Liver (tissue), 8 donors: ENCODE measurements at regions not wholly inside any gene's neighbourhood (a gene's known extent, or its start where the extent isn't known, plus 50 kb on each side); places are given as distances from the start of the nearest gene placed in this dataset.

Experiments used
- DNase-seq: peaks from one replicate; pipeline ENCODE4 v3.0.0-alpha.2; 2017; ENCODE audit warnings: low spot score
- H3K27ac ChIP-seq, 2 donors: one replicate each; pipeline ENCODE4 v1.7.0; 2013; ENCODE audit warnings: inconsistent platforms in 2 of 2, low read length in 2 of 2, control low read depth in 1 of 2, low read depth in 1 of 2, mild to moderate bottlenecking in 1 of 2
- H3K27me3 ChIP-seq, 4 donors: one replicate each; pipeline versions ENCODE4 v1.6.1 to v1.7.0; 2013; ENCODE audit warnings: low read length in 3 of 4, inconsistent platforms in 1 of 4, mild to moderate bottlenecking in 1 of 4, moderate library complexity in 1 of 4; ENCODE audit not compliant: control insufficient read depth in 4 of 4, insufficient read depth in 4 of 4
- H3K36me3 ChIP-seq, 4 donors: one replicate each; pipeline versions ENCODE4 v1.6.1 to v1.7.0; 2013; ENCODE audit warnings: low read length in 3 of 4, mild to moderate bottlenecking in 3 of 4, low read depth in 1 of 4, moderate library complexity in 1 of 4; ENCODE audit not compliant: control insufficient read depth in 4 of 4, insufficient read depth in 3 of 4
- H3K4me1 ChIP-seq, 4 donors: one replicate each; pipeline versions ENCODE4 v1.6.1 to v1.7.0; 2013; ENCODE audit warnings: low read length in 3 of 4, mild to moderate bottlenecking in 3 of 4, moderate library complexity in 1 of 4; ENCODE audit not compliant: control insufficient read depth in 4 of 4, insufficient read depth in 4 of 4
- H3K4me3 ChIP-seq, 3 donors: one replicate each; pipeline versions ENCODE4 v1.6.1 to v1.7.0; 2013; ENCODE audit warnings: low read length in 3 of 3, control low read depth in 1 of 3, low read depth in 1 of 3, mild to moderate bottlenecking in 1 of 3
- H3K9ac ChIP-seq, 2 donors: one replicate each; pipeline ENCODE4 v1.7.0; 2013; ENCODE audit warnings: low read length in 2 of 2, mild to moderate bottlenecking in 2 of 2, moderate library complexity in 2 of 2, control low read depth in 1 of 2, low read depth in 1 of 2
- H3K9me3 ChIP-seq, 4 donors: one replicate each; pipeline versions ENCODE4 v1.6.1 to v1.7.0; 2013; ENCODE audit warnings: low read length in 3 of 4; ENCODE audit not compliant: control insufficient read depth in 4 of 4
- ATF3 ChIP-seq: IDR thresholded peaks from 2 replicates; pipeline ENCODE4 v1.6.1; 2016; ENCODE audit warnings: antibody characterized with exemption
- CTCF ChIP-seq: fragments of 150-350 bp; IDR thresholded peaks from 2 replicates; pipeline ENCODE4 v1.5.1; 2017; ENCODE audit warnings: improper control_type of control experiment, low read depth, low read length; ENCODE audit not compliant: missing input control
- EGR1 ChIP-seq, 2 donors: IDR thresholded peaks; 2 replicates each; pipeline ENCODE4 v1.6.1; 2016 to 2018; ENCODE audit warnings: antibody characterized with exemption in 2 of 2, low read depth in 2 of 2
- FOXA1 ChIP-seq: IDR thresholded peaks from 2 replicates; pipeline ENCODE4 v1.6.1; 2016; ENCODE audit warnings: antibody characterized with exemption
- HNF4A ChIP-seq, 2 donors: conservative IDR thresholded peaks; 2 replicates each; pipeline ENCODE4 v1.6.1; 2016; ENCODE audit warnings: antibody characterized with exemption in 2 of 2, mild to moderate bottlenecking in 2 of 2
- HNF4G ChIP-seq: IDR thresholded peaks from 2 replicates; pipeline ENCODE4 v1.6.1; 2016; ENCODE audit warnings: antibody characterized with exemption
- MAX ChIP-seq: IDR thresholded peaks from 2 replicates; pipeline ENCODE4 v1.6.1; 2016; ENCODE audit warnings: antibody characterized with exemption
- REST ChIP-seq: IDR thresholded peaks from 2 replicates; pipeline ENCODE4 v1.6.1; 2016; ENCODE audit warnings: antibody characterized with exemption, mild to moderate bottlenecking
- RXRA ChIP-seq, 2 donors: IDR thresholded peaks; 2 replicates each; pipeline ENCODE4 v1.6.1; 2017 to 2018; ENCODE audit warnings: antibody characterized with exemption in 2 of 2, mild to moderate bottlenecking in 1 of 2
- SP1 ChIP-seq: IDR thresholded peaks from 2 replicates; pipeline ENCODE4 v1.6.1; 2018; ENCODE audit warnings: antibody characterized with exemption, mild to moderate bottlenecking
- ZBTB33 ChIP-seq: IDR thresholded peaks from 2 replicates; pipeline ENCODE4 v1.6.1; 2016; ENCODE audit warnings: antibody characterized with exemption
- WGBS: extraction: QIAGEN DNeasy Blood & Tissue Kit; methylation state at CpG from one replicate; pipeline ENCODE4 v1.1.7; 2013; 5-methylcytosine and 5-hydroxymethylcytosine counted together
- donor health status: healthy.
- donor health status: healthy.
- donor health status: healthy.
- donor health status: healthy.
- donor health status: healthy.

- H3K9ac ChIP-seq = no peak overlapping the region
- no peak overlapping the region for H3K4me3 ChIP-seq
- H3K4me1 ChIP-seq = no peaks in the 10 kb centered on the region
- no peaks in the 10 kb centered on the region for H3K27me3 ChIP-seq
- no peak overlapping the region for H3K27ac ChIP-seq
- WGBS = 80% methylated on average over 9 of the region's 9 CpGs
- no peak for DNase-seq
- no peak for TF ChIP-seq SP1
- TF ChIP-seq REST = no peak
- TF ChIP-seq HNF4A (conservative IDR thresholded peaks at IDR 0.05) = no peak
- TF ChIP-seq ATF3 = no peak
- TF ChIP-seq EGR1 (IDR thresholded peaks at IDR 0.05; ENCODE audit: low read depth in 2 of 2) = no peak
- TF ChIP-seq MAX = no peak
- H3K36me3 ChIP-seq = no peaks in the 10 kb centered on the region
- no peaks in the 10 kb centered on the region for H3K9me3 ChIP-seq
Measured at GRCh38 chr6:168165373-168165772, 86.4 kb upstream of the FRMD1 start.

GRCh38 chr6:168164462-168165061, 85.5 kb upstream of the FRMD1 start:
- Histone ChIP-seq H3K27me3 (no peaks in the 10 kb centered on the region), H3K4me1 (no peaks in the 10 kb centered on the region), H3K4me3 (no peak overlapping the region), H3K27ac (no peak overlapping the region), H3K9me3 (no peaks in the 10 kb centered on the region), H3K9ac (no peak overlapping the region), H3K36me3 (no peaks in the 10 kb centered on the region)
- WGBS = 92% methylated on average over 8 of the region's 8 CpGs
- no peak for TF ChIP-seq CTCF
- TF ChIP-seq HNF4G = no peak
- no peak for TF ChIP-seq FOXA1
- no peak for TF ChIP-seq RXRA (IDR thresholded peaks at IDR 0.05)
- TF ChIP-seq ATF3 = no peak
- no peak for TF ChIP-seq ZBTB33
- no peak for TF ChIP-seq SP1
- no peak for DNase-seq
